Mesendoderm (in vitro differentiated cells): ENCODE measurements at regions not wholly inside any gene's neighbourhood (a gene's known extent, or its start where the extent isn't known, plus 50 kb on each side); places are given as distances from the start of the nearest gene placed in this dataset.

Experiments
- DNase-seq: peaks from one replicate; pipeline ENCODE4 v3.0.0; 2013
- H2AK5ac ChIP-seq: 2 replicates; pipeline ENCODE4 v1.6.1; 2013; ENCODE audit warnings: low read length, inconsistent platforms
- H2BK120ac ChIP-seq: 2 replicates; pipeline ENCODE4 v1.6.1; 2013; ENCODE audit warnings: low read depth, mild to moderate bottlenecking, low read length, moderate library complexity, mixed read lengths
- H2BK15ac ChIP-seq: replicated peaks from 2 replicates; pipeline ENCODE4 v1.6.1; 2013; ENCODE audit warnings: low read depth, mild to moderate bottlenecking, moderate library complexity
- H2BK5ac ChIP-seq: 2 replicates; pipeline ENCODE4 v1.6.1; 2013; ENCODE audit warnings: low read length, inconsistent platforms
- H3K18ac ChIP-seq: 2 replicates; pipeline ENCODE4 v1.6.1; 2013; ENCODE audit warnings: mild to moderate bottlenecking, low read length, mixed read lengths
- H3K23ac ChIP-seq: one replicate; pipeline ENCODE4 v1.6.1; 2013; ENCODE audit warnings: low read length
- H3K27ac ChIP-seq: 2 replicates; pipeline ENCODE4 v1.5.1; 2013; ENCODE audit warnings: low read depth, mild to moderate bottlenecking, inconsistent platforms, low read length, moderate library complexity
- H3K27me3 ChIP-seq: 2 replicates; pipeline ENCODE4 v1.6.1; 2013; ENCODE audit warnings: low read length, control low read depth, mild to moderate bottlenecking, inconsistent platforms; ENCODE audit not compliant: insufficient read depth, poor library complexity
- H3K36me3 ChIP-seq: 2 replicates; pipeline ENCODE4 v1.6.1; 2013; ENCODE audit warnings: low read length, inconsistent platforms; ENCODE audit not compliant: control insufficient read depth, insufficient read depth
- H3K4ac ChIP-seq: one replicate; pipeline ENCODE4 v1.6.1; 2013; ENCODE audit warnings: low read depth, mild to moderate bottlenecking, low read length, moderate library complexity
- H3K4me1 ChIP-seq: 2 replicates; pipeline ENCODE4 v1.6.1; 2013; ENCODE audit warnings: low read depth, low read length, inconsistent platforms; ENCODE audit not compliant: control insufficient read depth
- H3K4me2 ChIP-seq: 2 replicates; pipeline ENCODE4 v1.6.1; 2013; ENCODE audit warnings: low read length
- H3K4me3 ChIP-seq: 2 replicates; pipeline ENCODE4 v1.5.1; 2013; ENCODE audit warnings: mild to moderate bottlenecking, low read length
- H3K56ac ChIP-seq: one replicate; pipeline ENCODE4 v1.6.1; 2013; ENCODE audit warnings: low read length
- H3K79me1 ChIP-seq: 2 replicates; pipeline ENCODE4 v1.6.1; 2013; ENCODE audit warnings: low read length, inconsistent platforms
- H3K79me2 ChIP-seq: 2 replicates; pipeline ENCODE4 v1.6.1; 2013; ENCODE audit warnings: mild to moderate bottlenecking, low read length; ENCODE audit not compliant: control insufficient read depth, insufficient read depth
- H3K9ac ChIP-seq: 2 replicates; pipeline ENCODE4 v1.6.1; 2013; ENCODE audit warnings: low read length, inconsistent platforms
- H4K5ac ChIP-seq: one replicate; pipeline ENCODE4 v1.6.1; 2013; ENCODE audit warnings: low read length
- H4K8ac ChIP-seq: one replicate; pipeline ENCODE4 v1.6.1; 2013; ENCODE audit warnings: low read depth, mild to moderate bottlenecking, control low read depth, low read length, moderate library complexity
- WGBS: extraction: QIAGEN DNeasy Blood & Tissue Kit; methylation state at CpG from one replicate; pipeline ENCODE4 v1.1.7; 2013; ENCODE audit warnings: low lambda C conversion rate, missing lambda C conversion rate; ENCODE audit not compliant: insufficient coverage; ENCODE audit errors: extremely low coverage; 5-methylcytosine and 5-hydroxymethylcytosine counted together

- Histone ChIP-seq H3K18ac (peak overlapping the region; percentile 45), H4K8ac (no peak overlapping the region), H3K4me2 (peak overlapping the region; percentile 51), H3K23ac (no peak overlapping the region), H2AK5ac (peak overlapping the region; percentile 37), H4K5ac (no peak overlapping the region), H3K4ac (no peak overlapping the region), H2BK120ac (no peak overlapping the region), H3K4me3 (no peak overlapping the region), H3K9ac (peak overlapping the region; percentile 43), H3K79me1 (no peaks in the 10 kb centered on the region), H3K27me3 (peaks cover 3% of the 10 kb centered on the region), H3K79me2 (no peaks in the 10 kb centered on the region), H3K56ac (peak overlapping the region; percentile 80), H3K27ac (peak overlapping the region; percentile 48), H2BK15ac (no peak overlapping the region), H3K4me1 (peaks cover 19% of the 10 kb centered on the region), H3K36me3 (no peaks in the 10 kb centered on the region), H2BK5ac (peak overlapping the region; percentile 61)
- no CpG with 5 or more reads among the region's 11 CpGs for whole genome bisulfite sequencing
- peak; percentile 89 for DNase-seq
These were observed 100.0 kb upstream of the PKDCC start for GRCh38 chr2:41947701-41948396.

GRCh38 chr2:41948397-41948763 is 99.4 kb upstream of the PKDCC start:
- Histone ChIP-seq H3K18ac (peak overlapping the region; percentile 45), H3K79me2 (no peaks in the 10 kb centered on the region), H2AK5ac (no peak overlapping the region), H3K9ac (peak overlapping the region; percentile 43), H3K23ac (no peak overlapping the region), H3K4me1 (peaks cover 19% of the 10 kb centered on the region), H2BK15ac (no peak overlapping the region), H3K4me2 (peak overlapping the region; percentile 51), H3K27ac (peak overlapping the region; percentile 48), H4K8ac (no peak overlapping the region), H3K27me3 (peaks cover 3% of the 10 kb centered on the region), H3K36me3 (no peaks in the 10 kb centered on the region), H3K4me3 (no peak overlapping the region), H2BK5ac (peak overlapping the region; percentile 61), H3K79me1 (no peaks in the 10 kb centered on the region), H3K56ac (peak overlapping the region; percentile 80), H4K5ac (no peak overlapping the region), H3K4ac (no peak overlapping the region), H2BK120ac (no peak overlapping the region)
- peak; percentile 93 for DNase-seq
- no CpG with 5 or more reads among the region's 3 CpGs for WGBS

DNA sequence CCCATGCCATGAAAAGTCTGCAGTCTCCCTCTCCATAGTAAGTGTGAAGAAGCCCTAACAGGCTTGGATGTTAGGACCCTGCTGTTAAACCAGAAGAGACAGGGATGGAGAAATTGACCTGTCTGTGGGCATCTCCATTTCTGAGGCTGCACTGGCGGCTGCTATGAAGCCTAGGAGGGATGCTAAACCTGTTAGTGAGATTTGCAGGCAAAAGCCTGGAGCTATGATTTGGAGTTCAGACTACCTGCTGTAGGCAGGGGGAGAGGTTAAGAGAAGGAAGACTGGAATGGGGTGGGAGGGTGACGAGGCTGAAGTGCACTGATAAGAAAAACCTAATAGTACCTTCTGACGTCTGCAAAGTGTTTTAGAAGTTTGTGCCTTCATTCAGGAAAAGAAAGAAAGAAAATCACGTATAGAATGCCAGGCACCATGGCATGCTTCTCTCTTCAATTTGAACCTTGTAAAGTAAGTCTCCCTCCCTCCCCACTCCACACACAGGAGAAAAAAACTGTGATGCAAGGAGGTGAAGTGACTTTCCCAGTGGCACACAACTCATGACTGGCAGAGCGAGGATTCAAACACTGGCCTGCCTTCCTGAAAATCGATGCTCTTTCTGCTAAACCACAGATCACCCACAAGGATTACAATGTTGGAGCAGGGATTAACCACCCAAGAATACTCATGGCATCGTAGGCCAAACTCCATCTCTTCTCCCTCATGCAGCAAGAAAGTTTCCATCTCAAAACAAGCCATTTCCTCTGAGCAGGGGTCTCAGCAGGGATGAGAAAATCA is 98.5 kb upstream of the PKDCC start:
- Histone ChIP-seq H3K27me3 (peaks cover 3% of the 10 kb centered on the region), H3K4me1 (peaks cover 19% of the 10 kb centered on the region), H3K56ac (peak overlapping the region; percentile 10), H3K4me2 (no peak overlapping the region), H3K27ac (no peak overlapping the region), H3K9ac (no peak overlapping the region), H3K4me3 (no peak overlapping the region), H2AK5ac (no peak overlapping the region), H4K8ac (no peak overlapping the region), H2BK5ac (no peak overlapping the region), H3K4ac (no peak overlapping the region), H2BK120ac (no peak overlapping the region), H3K79me2 (no peaks in the 10 kb centered on the region), H2BK15ac (no peak overlapping the region), H3K23ac (no peak overlapping the region), H3K79me1 (no peaks in the 10 kb centered on the region), H3K18ac (peak overlapping the region; percentile 30), H4K5ac (no peak overlapping the region), H3K36me3 (no peaks in the 10 kb centered on the region)
- no CpG with 5 or more reads among the region's 7 CpGs for WGBS
- DNase-seq: peak; percentile 31

- no peak for DNase-seq
- H2BK15ac ChIP-seq: no peak overlapping the region
- no peak overlapping the region for H4K8ac ChIP-seq
- no peak overlapping the region for H3K4ac ChIP-seq
- no peak overlapping the region for H3K4me3 ChIP-seq
- no peak overlapping the region for H3K56ac ChIP-seq
- no peak overlapping the region for H3K9ac ChIP-seq
- H3K36me3 ChIP-seq: no peaks in the 10 kb centered on the region
- H3K4me2 ChIP-seq: no peak overlapping the region
- WGBS: no CpG with 5 or more reads among the region's 4 CpGs
- H2BK5ac ChIP-seq: no peak overlapping the region
- H2AK5ac ChIP-seq: no peak overlapping the region
- H3K18ac ChIP-seq: peak overlapping the region; percentile 30
- H3K4me1 ChIP-seq: peaks cover 19% of the 10 kb centered on the region
- H3K79me2 ChIP-seq: no peaks in the 10 kb centered on the region
- no peaks in the 10 kb centered on the region for H3K79me1 ChIP-seq
- H2BK120ac ChIP-seq: no peak overlapping the region
- no peak overlapping the region for H3K27ac ChIP-seq
- H3K23ac ChIP-seq: no peak overlapping the region
- H4K5ac ChIP-seq: no peak overlapping the region
- peaks cover 3% of the 10 kb centered on the region for H3K27me3 ChIP-seq
These were observed 97.7 kb upstream of the PKDCC start for GRCh38 chr2:41949883-41950665.

DNA sequence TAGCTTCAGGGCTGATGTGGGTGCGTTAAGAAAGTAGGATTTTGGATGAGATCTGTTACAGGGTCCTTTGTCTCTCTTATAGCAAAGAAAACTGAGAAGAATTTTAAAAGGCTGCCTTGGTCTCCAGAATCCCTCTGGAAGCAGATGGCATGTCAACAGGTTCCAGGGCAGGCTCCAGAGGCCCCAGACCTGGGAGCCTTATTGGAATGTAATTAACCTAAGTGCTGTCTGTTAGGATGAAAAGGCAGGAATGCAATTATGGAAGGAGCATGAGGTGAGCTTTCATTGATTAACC is 97.2 kb upstream of the PKDCC start:
- H3K27me3 ChIP-seq: peaks cover 3% of the 10 kb centered on the region
- no CpG with 5 or more reads among the region's 1 CpG for WGBS
- H3K4me2 ChIP-seq: no peak overlapping the region
- no peaks in the 10 kb centered on the region for H3K79me2 ChIP-seq
- no peak overlapping the region for H2BK5ac ChIP-seq
- H3K23ac ChIP-seq: no peak overlapping the region
- H3K9ac ChIP-seq: no peak overlapping the region
- no peaks in the 10 kb centered on the region for H3K79me1 ChIP-seq
- no peak overlapping the region for H3K18ac ChIP-seq
- no peak overlapping the region for H2AK5ac ChIP-seq
- H3K56ac ChIP-seq: no peak overlapping the region
- H2BK120ac ChIP-seq: no peak overlapping the region
- H3K4me3 ChIP-seq: no peak overlapping the region
- no peak overlapping the region for H3K4ac ChIP-seq
- H3K4me1 ChIP-seq: peaks cover 19% of the 10 kb centered on the region
- H3K27ac ChIP-seq: no peak overlapping the region
- H3K36me3 ChIP-seq: no peaks in the 10 kb centered on the region
- no peak overlapping the region for H4K5ac ChIP-seq
- no peak overlapping the region for H4K8ac ChIP-seq
- DNase-seq: peak; percentile 30
- no peak overlapping the region for H2BK15ac ChIP-seq
